Germinal center (tissue), 1 donor: ENCODE measurements at regions not wholly inside any gene's neighbourhood (a gene's known extent, or its start where the extent isn't known, plus 50 kb on each side); places are given as distances from the start of the nearest gene placed in this dataset.

Experiments used
- DNase-seq: peaks from one replicate; pipeline ENCODE4 v3.0.0; 2012; ENCODE audit warnings: mixed read lengths, low spot score

GRCh38 chr15:37701230-37701629 lies 233.2 kb upstream of the TMCO5A start:
- DNase-seq: no peak

- no peak for DNase-seq
Observed at GRCh38 chr15:37709669-37710068, 224.8 kb upstream of the TMCO5A start.

GRCh38 chr15:37715101-37715500 lies 219.3 kb upstream of the TMCO5A start:
- no peak for DNase-seq

- no peak for DNase-seq
Observed at GRCh38 chr15:37720267-37720666, 214.2 kb upstream of the TMCO5A start.

GRCh38 chr15:37731146-37731746 lies 203.2 kb upstream of the TMCO5A start:
- DNase-seq: no peak

- no peak for DNase-seq
Observed at GRCh38 chr15:37733628-37734027, 200.8 kb upstream of the TMCO5A start.

- no peak for DNase-seq
Observed at GRCh38 chr15:37740623-37741141, 193.8 kb upstream of the TMCO5A start.

GRCh38 chr15:37743826-37744225 lies 190.6 kb upstream of the TMCO5A start:
- DNase-seq: no peak

- DNase-seq: no peak
Observed at GRCh38 chr15:37744521-37744920, 189.9 kb upstream of the TMCO5A start.

GRCh38 chr15:37751401-37751800 lies 183.0 kb upstream of the TMCO5A start:
- no peak for DNase-seq

- DNase-seq: no peak
Observed at GRCh38 chr15:37756407-37756806, 178.0 kb upstream of the TMCO5A start.

GRCh38 chr15:37758412-37758811 lies 176.0 kb upstream of the TMCO5A start:
- DNase-seq: no peak

GRCh38 chr15:37764733-37765191 lies 169.7 kb upstream of the TMCO5A start:
- DNase-seq: peak; percentile 29

- no peak for DNase-seq
Observed at GRCh38 chr15:37765786-37766185, 168.7 kb upstream of the TMCO5A start.

- DNase-seq: no peak
Observed at GRCh38 chr15:37767841-37768455, 166.5 kb upstream of the TMCO5A start.

- no peak for DNase-seq
Observed at GRCh38 chr15:37771465-37771864, 163.0 kb upstream of the TMCO5A start.

- DNase-seq: no peak
Observed at GRCh38 chr15:37773111-37773860, 161.2 kb upstream of the TMCO5A start.

- no peak for DNase-seq
Observed at GRCh38 chr15:37774961-37775360, 159.5 kb upstream of the TMCO5A start.

- no peak for DNase-seq
Observed at GRCh38 chr15:37777006-37777405, 157.4 kb upstream of the TMCO5A start.

- no peak for DNase-seq
Observed at GRCh38 chr15:37783290-37783689, 151.2 kb upstream of the TMCO5A start.

GRCh38 chr15:37788330-37788729 lies 146.1 kb upstream of the TMCO5A start:
- no peak for DNase-seq

GRCh38 chr15:37788767-37789396 lies 145.6 kb upstream of the TMCO5A start:
- no peak for DNase-seq

- no peak for DNase-seq
Observed at GRCh38 chr15:37789397-37789786, 145.0 kb upstream of the TMCO5A start.
